ENCODE measurements at regions not wholly inside any gene's neighbourhood (a gene's known extent, or its start where the extent isn't known, plus 50 kb on each side); places are given as distances from the start of the nearest gene placed in this dataset.

- Histone ChIP-seq H3K36me3 (no peaks in the 10 kb centered on the region), H3K27me3 (no peaks in the 10 kb centered on the region), H3K4me1 (peaks cover 0 to 29% (median 15%) of the 10 kb centered on the region in 4 donors), H3K4me3 (no peak overlapping the region), H3K9me3 (no peaks in the 10 kb centered on the region), H3K27ac (peak overlapping the region; percentile 13 to 77)
- no peak for DNase-seq
- TF ChIP-seq, protein P1, sequence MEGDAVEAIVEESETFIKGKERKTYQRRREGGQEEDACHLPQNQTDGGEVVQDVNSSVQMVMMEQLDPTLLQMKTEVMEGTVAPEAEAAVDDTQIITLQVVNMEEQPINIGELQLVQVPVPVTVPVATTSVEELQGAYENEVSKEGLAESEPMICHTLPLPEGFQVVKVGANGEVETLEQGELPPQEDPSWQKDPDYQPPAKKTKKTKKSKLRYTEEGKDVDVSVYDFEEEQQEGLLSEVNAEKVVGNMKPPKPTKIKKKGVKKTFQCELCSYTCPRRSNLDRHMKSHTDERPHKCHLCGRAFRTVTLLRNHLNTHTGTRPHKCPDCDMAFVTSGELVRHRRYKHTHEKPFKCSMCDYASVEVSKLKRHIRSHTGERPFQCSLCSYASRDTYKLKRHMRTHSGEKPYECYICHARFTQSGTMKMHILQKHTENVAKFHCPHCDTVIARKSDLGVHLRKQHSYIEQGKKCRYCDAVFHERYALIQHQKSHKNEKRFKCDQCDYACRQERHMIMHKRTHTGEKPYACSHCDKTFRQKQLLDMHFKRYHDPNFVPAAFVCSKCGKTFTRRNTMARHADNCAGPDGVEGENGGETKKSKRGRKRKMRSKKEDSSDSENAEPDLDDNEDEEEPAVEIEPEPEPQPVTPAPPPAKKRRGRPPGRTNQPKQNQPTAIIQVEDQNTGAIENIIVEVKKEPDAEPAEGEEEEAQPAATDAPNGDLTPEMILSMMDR (IDR thresholded peaks at IDR 0.05): no peak
- intact Hi-C loops (cut with DNase I; ENCODE audit: low total_unique reads): no loop called here
Observed at GRCh38 chr13:44176173-44176572, 197.5 kb upstream of the SERP2 start.

- TF ChIP-seq, protein P1 (IDR thresholded peaks at IDR 0.05): no peak
- DNase-seq: no peak
- Histone ChIP-seq H3K4me3 (no peak overlapping the region), H3K27ac (no peak overlapping the region), H3K27me3 (no peaks in the 10 kb centered on the region), H3K36me3 (no peaks in the 10 kb centered on the region), H3K4me1 (peaks cover 0 to 3% (median 0%) of the 10 kb centered on the region in 4 donors), H3K9me3 (peaks cover 0 to 7% (median 0%) of the 10 kb centered on the region in 3 donors)
- intact Hi-C loops (cut with DNase I; ENCODE audit: low total_unique reads): no loop called here
Observed at GRCh38 chr13:44180876-44181536, 192.6 kb upstream of the SERP2 start.

GRCh38 chr13:44181931-44182330 lies 191.7 kb upstream of the SERP2 start:
- Histone ChIP-seq H3K9me3 (peaks cover 0 to 7% (median 0%) of the 10 kb centered on the region in 3 donors), H3K27ac (no peak overlapping the region), H3K4me1 (peaks cover 0 to 5% (median 0%) of the 10 kb centered on the region in 4 donors), H3K36me3 (no peaks in the 10 kb centered on the region), H3K4me3 (no peak overlapping the region), H3K27me3 (no peaks in the 10 kb centered on the region)
- DNase-seq: no peak
- TF ChIP-seq, protein P1 (IDR thresholded peaks at IDR 0.05): no peak
- intact Hi-C loops (cut with DNase I; ENCODE audit: low total_unique reads): no loop called here

GRCh38 chr13:44184740-44185139 lies 188.9 kb upstream of the SERP2 start:
- Histone ChIP-seq H3K9me3 (peaks cover 0 to 7% (median 0%) of the 10 kb centered on the region in 3 donors), H3K4me3 (no peak overlapping the region), H3K4me1 (peaks cover 0 to 5% (median 0%) of the 10 kb centered on the region in 4 donors), H3K27me3 (no peaks in the 10 kb centered on the region), H3K27ac (no peak overlapping the region), H3K36me3 (no peaks in the 10 kb centered on the region)
- no peak for DNase-seq
- intact Hi-C loops (cut with DNase I; ENCODE audit: low total_unique reads): no loop called here
- TF ChIP-seq, protein P1 (IDR thresholded peaks at IDR 0.05): no peak

- intact Hi-C loops (cut with DNase I; ENCODE audit: low total_unique reads): no loop called here
- Histone ChIP-seq H3K4me3 (no peak overlapping the region), H3K27ac (no peak overlapping the region), H3K4me1 (peaks cover 0 to 20% (median 3%) of the 10 kb centered on the region in 4 donors), H3K36me3 (no peaks in the 10 kb centered on the region), H3K27me3 (no peaks in the 10 kb centered on the region), H3K9me3 (peaks cover 0 to 5% (median 0%) of the 10 kb centered on the region in 3 donors)
- no peak for DNase-seq
- TF ChIP-seq, protein P1 (IDR thresholded peaks at IDR 0.05): no peak
Observed at GRCh38 chr13:44188257-44188656, 185.4 kb upstream of the SERP2 start.

All from tibial artery (tissue), 4 donors.